Mammary epithelial cell (primary cell): ENCODE measurements at regions not wholly inside any gene's neighbourhood (a gene's known extent, or its start where the extent isn't known, plus 50 kb on each side); places are given as distances from the start of the nearest gene placed in this dataset.

Experiments
- EZH2 ChIP-seq: IDR thresholded peaks from 2 replicates; pipeline ENCODE4 v1.6.1; 2012; ENCODE audit warnings: low read length, inconsistent platforms, borderline replicate concordance
- TF ChIP-seq, protein P1 (sequence below), 2 donors: IDR thresholded peaks in 1 of 2; conservative IDR thresholded peaks in 1 of 2; 2 replicates each; pipeline ENCODE4 v1.5.1; 2011 to 2012; ENCODE audit warnings: inconsistent platforms in 2 of 2, low read length in 2 of 2, mild to moderate bottlenecking in 2 of 2, control low read depth in 1 of 2, low read depth in 1 of 2; ENCODE audit not compliant: insufficient read depth in 1 of 2; ENCODE audit errors: extremely low read depth in 1 of 2

DNA sequence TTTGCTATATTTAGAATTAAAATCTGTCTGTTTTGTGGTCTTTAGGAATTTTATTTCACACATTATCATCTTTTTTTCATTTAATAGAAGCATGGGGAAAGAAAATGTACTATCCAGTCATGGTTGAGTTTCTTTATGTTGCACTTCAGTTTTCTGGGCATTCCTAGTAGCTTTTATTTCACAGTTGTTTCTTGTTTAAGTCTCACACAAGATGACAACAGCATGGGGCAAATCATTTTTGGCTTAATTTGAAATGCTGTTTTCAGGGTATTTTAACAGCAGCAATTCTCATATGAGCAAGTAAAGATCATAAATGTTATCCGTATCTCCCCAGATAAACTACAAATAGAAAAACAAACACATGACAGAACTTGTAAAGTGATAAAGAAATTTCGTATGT, 1600.2 kb downstream of the PCDH9 start:
- TF ChIP-seq, protein P1, sequence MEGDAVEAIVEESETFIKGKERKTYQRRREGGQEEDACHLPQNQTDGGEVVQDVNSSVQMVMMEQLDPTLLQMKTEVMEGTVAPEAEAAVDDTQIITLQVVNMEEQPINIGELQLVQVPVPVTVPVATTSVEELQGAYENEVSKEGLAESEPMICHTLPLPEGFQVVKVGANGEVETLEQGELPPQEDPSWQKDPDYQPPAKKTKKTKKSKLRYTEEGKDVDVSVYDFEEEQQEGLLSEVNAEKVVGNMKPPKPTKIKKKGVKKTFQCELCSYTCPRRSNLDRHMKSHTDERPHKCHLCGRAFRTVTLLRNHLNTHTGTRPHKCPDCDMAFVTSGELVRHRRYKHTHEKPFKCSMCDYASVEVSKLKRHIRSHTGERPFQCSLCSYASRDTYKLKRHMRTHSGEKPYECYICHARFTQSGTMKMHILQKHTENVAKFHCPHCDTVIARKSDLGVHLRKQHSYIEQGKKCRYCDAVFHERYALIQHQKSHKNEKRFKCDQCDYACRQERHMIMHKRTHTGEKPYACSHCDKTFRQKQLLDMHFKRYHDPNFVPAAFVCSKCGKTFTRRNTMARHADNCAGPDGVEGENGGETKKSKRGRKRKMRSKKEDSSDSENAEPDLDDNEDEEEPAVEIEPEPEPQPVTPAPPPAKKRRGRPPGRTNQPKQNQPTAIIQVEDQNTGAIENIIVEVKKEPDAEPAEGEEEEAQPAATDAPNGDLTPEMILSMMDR (conservative IDR thresholded peaks at IDR 0.05 in 1 of 2, IDR thresholded peaks at IDR 0.05 in 1 of 2; ENCODE audit: extremely low read depth in 1 of 2, insufficient read depth in 1 of 2, low read depth in 1 of 2, low read length in 2 of 2): no peak
- TF ChIP-seq EZH2: no peak
